ENCODE measurements at regions not wholly inside any gene's neighbourhood (a gene's known extent, or its start where the extent isn't known, plus 50 kb on each side); places are given as distances from the start of the nearest gene placed in this dataset.

GRCh38 chr20:7087803-7088202 lies 320.3 kb downstream of the BMP2 start:
- no peak overlapping the region for H3K9ac ChIP-seq (ENCODE audit: low read length)
- DNase-seq = no peak
- no peak overlapping the region for H3K4me3 ChIP-seq (ENCODE audit: control extremely low read depth in 1 of 5, extremely low read depth in 1 of 5, insufficient read depth in 1 of 5, low read depth in 2 of 5, low read length in 4 of 5)
- no peak overlapping the region for H3K27ac ChIP-seq (ENCODE audit: low read length in 2 of 2)
- no peaks in the 10 kb centered on the region for H3K9me3 ChIP-seq (ENCODE audit: control extremely low read depth in 1 of 3, control insufficient read depth in 2 of 3, insufficient read depth in 1 of 3, low read length in 2 of 3)
- no peak overlapping the region for H2AFZ ChIP-seq (ENCODE audit: insufficient read depth, low read depth, low read length, poor library complexity, severe bottlenecking)
- H3K4me1 ChIP-seq (ENCODE audit: control insufficient read depth in 2 of 2, insufficient read depth in 2 of 2, low read length in 2 of 2) = no peaks in the 10 kb centered on the region
- ChIA-PET POLR2A (no interaction called here), CTCF (no interaction called here)
- no peak overlapping the region for H3K4me2 ChIP-seq (replicated peaks; ENCODE audit: low read depth, low read length, poor library complexity, severe bottlenecking)
- intact Hi-C loops (cut with micrococcal nuclease) = no loop called here
- no peaks in the 10 kb centered on the region for H3K36me3 ChIP-seq (replicated peaks in 1 of 2; ENCODE audit: control extremely low read depth in 1 of 2, control insufficient read depth in 1 of 2, extremely low read depth in 1 of 2, insufficient read depth in 2 of 2, low read length in 1 of 2)
- Mint-ChIP-seq H3K27ac (no peak overlapping the region), H3K27me3 (no peaks in the 10 kb centered on the region), H3K4me1 (no peaks in the 10 kb centered on the region), H3K4me3 (no peak overlapping the region), H3K9me3 (ENCODE audit: insufficient read depth) (no peaks in the 10 kb centered on the region)
- no peak for ATAC-seq (ENCODE audit: low read depth)
- no CpG with 5 or more reads among the region's 1 CpG for WGBS (ENCODE audit: insufficient coverage)
- no peaks in the 10 kb centered on the region for H4K20me1 ChIP-seq (ENCODE audit: control insufficient read depth, insufficient read depth, low read length, poor library complexity, severe bottlenecking)
- H3K27me3 ChIP-seq (replicated peaks in 1 of 4; ENCODE audit: control extremely low read depth in 1 of 4, control insufficient read depth in 3 of 4, insufficient read depth in 4 of 4, low read length in 3 of 4) = no peaks in the 10 kb centered on the region
- TF ChIP-seq CTCF (IDR thresholded peaks at IDR 0.05) (no peak), EZH2 (IDR thresholded peaks at IDR 0.05; ENCODE audit: borderline replicate concordance, insufficient read depth, low read depth, low read length, poor library complexity, severe bottlenecking) (no peak)
- H3K79me2 ChIP-seq (ENCODE audit: control insufficient read depth, insufficient read depth, low read length) = no peaks in the 10 kb centered on the region

- no peak for DNase-seq
- H4K20me1 ChIP-seq (ENCODE audit: control insufficient read depth, insufficient read depth, low read length, poor library complexity, severe bottlenecking) = no peaks in the 10 kb centered on the region
- no peak overlapping the region for H3K4me2 ChIP-seq (replicated peaks; ENCODE audit: low read depth, low read length, poor library complexity, severe bottlenecking)
- Mint-ChIP-seq H3K27ac (no peak overlapping the region), H3K4me3 (no peak overlapping the region), H3K4me1 (no peaks in the 10 kb centered on the region), H3K9me3 (ENCODE audit: insufficient read depth) (no peaks in the 10 kb centered on the region), H3K27me3 (no peaks in the 10 kb centered on the region)
- TF ChIP-seq CTCF (IDR thresholded peaks at IDR 0.05) = no peak
- TF ChIP-seq EZH2 (IDR thresholded peaks at IDR 0.05; ENCODE audit: borderline replicate concordance, insufficient read depth, low read depth, low read length, poor library complexity, severe bottlenecking) = no peak
- no peaks in the 10 kb centered on the region for H3K4me1 ChIP-seq (ENCODE audit: control insufficient read depth in 2 of 2, insufficient read depth in 2 of 2, low read length in 2 of 2)
- intact Hi-C loops (cut with micrococcal nuclease) = no loop called here
- peaks cover 0 to 1% (median 0%) of the 10 kb centered on the region in 3 donors for H3K9me3 ChIP-seq (ENCODE audit: control extremely low read depth in 1 of 3, control insufficient read depth in 2 of 3, insufficient read depth in 1 of 3, low read length in 2 of 3)
- H3K36me3 ChIP-seq (replicated peaks in 1 of 2; ENCODE audit: control extremely low read depth in 1 of 2, control insufficient read depth in 1 of 2, extremely low read depth in 1 of 2, insufficient read depth in 2 of 2, low read length in 1 of 2) = no peaks in the 10 kb centered on the region
- H3K27me3 ChIP-seq (replicated peaks in 1 of 4; ENCODE audit: control extremely low read depth in 1 of 4, control insufficient read depth in 3 of 4, insufficient read depth in 4 of 4, low read length in 3 of 4) = no peaks in the 10 kb centered on the region
- no peak overlapping the region for H3K4me3 ChIP-seq (ENCODE audit: control extremely low read depth in 1 of 5, extremely low read depth in 1 of 5, insufficient read depth in 1 of 5, low read depth in 2 of 5, low read length in 4 of 5)
- H2AFZ ChIP-seq (ENCODE audit: insufficient read depth, low read depth, low read length, poor library complexity, severe bottlenecking) = no peak overlapping the region
- no peak overlapping the region for H3K27ac ChIP-seq (ENCODE audit: low read length in 2 of 2)
- CTCF ChIA-PET = no interaction called here
- H3K79me2 ChIP-seq (ENCODE audit: control insufficient read depth, insufficient read depth, low read length) = no peaks in the 10 kb centered on the region
- no peak for ATAC-seq (ENCODE audit: low read depth)
- H3K9ac ChIP-seq (ENCODE audit: low read length) = no peak overlapping the region
- POLR2A ChIA-PET = no interaction called here
Observed at GRCh38 chr20:7090001-7090400, 322.5 kb downstream of the BMP2 start.

All from B cell (primary cell).